Transverse colon (tissue), 3 donors: ENCODE measurements at regions not wholly inside any gene's neighbourhood (a gene's known extent, or its start where the extent isn't known, plus 50 kb on each side); places are given as distances from the start of the nearest gene placed in this dataset.
"Not testable (repeated sequence)": the region's sequence is repeated elsewhere in the genome, so short reads cannot be mapped to it uniquely, and the experiment has no call there.

ENCODE experiments used
- CTCF ChIP-seq, 5 experiments: fragments of 200-600 bp in 3 of 5; fragments of 450-650 bp in 2 of 5; sonication (generic) in 3 of 5; IDR thresholded peaks; 1 replicate in 2 of 5; 2 replicates in 3 of 5; pipeline ENCODE4 v1.5.1; 2016 to 2017; ENCODE audit warnings: antibody characterized with exemption in 5 of 5, inconsistent platforms in 3 of 5, mild to moderate bottlenecking in 2 of 5, moderate library complexity in 1 of 5
- POLR2A ChIP-seq: fragments of 450-650 bp; IDR thresholded peaks from one replicate; pipeline ENCODE4 v1.6.1; 2016; ENCODE audit warnings: antibody characterized with exemption, mild to moderate bottlenecking, moderate library complexity

DNA sequence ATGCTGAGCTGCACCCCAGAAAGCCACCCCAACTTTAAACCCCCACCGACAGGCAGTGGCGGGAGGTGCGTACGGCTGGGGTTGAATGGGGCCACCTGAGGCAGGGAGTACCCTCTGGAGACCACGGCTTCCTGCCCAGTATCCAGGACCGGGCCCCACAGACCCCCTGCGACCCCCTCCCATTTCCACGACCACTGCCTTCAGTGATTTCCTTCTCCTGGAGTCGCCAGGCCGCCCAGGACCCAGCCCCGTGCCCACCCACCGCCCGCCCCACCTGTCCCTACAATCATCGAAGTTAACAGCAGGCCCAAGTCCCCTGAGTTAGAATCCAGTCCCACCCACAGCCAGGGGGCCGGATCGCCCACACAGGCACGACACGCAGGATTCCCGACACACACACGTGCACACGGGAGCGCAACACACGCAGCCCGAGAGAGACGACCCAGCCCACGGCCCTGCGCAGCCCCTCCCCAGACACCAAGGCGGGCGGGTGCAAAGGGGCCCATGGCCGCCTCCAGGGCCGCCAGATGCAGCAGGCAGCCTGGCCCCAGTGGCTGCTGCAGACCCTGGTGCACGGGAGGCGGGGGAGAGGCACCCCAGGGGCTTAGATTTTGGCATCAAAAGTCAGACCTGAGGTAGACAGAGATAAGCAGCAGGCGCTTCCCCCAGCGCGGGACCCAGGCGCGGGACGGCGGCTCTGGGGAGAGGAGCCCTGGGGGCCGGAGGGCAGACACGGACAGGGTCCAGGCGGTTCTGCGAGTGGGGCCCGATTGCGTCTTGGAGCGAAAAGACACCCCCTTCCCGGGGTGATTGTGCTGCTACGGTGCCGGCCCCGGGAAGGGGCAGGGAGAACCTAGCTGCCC lies 104.8 kb downstream of the SPATA31A6 start:
- TF ChIP-seq CTCF (IDR thresholded peaks at IDR 0.05); POLR2A: not testable (repeated sequence)
